NCI-H2196 treated with DMSO at 0.1 percent for 48 hours (cell line): ENCODE measurements at regions not wholly inside any gene's neighbourhood (a gene's known extent, or its start where the extent isn't known, plus 50 kb on each side); places are given as distances from the start of the nearest gene placed in this dataset.
"Not testable (repeated sequence)": the region's sequence is repeated elsewhere in the genome, so short reads cannot be mapped to it uniquely, and the experiment has no call there.

Source experiments
- DNase-seq: peaks from one replicate; lab custom pipeline; 2025; ENCODE audit not compliant: unreplicated experiment; lab: John Stamatoyannopoulos, UW

DNA sequence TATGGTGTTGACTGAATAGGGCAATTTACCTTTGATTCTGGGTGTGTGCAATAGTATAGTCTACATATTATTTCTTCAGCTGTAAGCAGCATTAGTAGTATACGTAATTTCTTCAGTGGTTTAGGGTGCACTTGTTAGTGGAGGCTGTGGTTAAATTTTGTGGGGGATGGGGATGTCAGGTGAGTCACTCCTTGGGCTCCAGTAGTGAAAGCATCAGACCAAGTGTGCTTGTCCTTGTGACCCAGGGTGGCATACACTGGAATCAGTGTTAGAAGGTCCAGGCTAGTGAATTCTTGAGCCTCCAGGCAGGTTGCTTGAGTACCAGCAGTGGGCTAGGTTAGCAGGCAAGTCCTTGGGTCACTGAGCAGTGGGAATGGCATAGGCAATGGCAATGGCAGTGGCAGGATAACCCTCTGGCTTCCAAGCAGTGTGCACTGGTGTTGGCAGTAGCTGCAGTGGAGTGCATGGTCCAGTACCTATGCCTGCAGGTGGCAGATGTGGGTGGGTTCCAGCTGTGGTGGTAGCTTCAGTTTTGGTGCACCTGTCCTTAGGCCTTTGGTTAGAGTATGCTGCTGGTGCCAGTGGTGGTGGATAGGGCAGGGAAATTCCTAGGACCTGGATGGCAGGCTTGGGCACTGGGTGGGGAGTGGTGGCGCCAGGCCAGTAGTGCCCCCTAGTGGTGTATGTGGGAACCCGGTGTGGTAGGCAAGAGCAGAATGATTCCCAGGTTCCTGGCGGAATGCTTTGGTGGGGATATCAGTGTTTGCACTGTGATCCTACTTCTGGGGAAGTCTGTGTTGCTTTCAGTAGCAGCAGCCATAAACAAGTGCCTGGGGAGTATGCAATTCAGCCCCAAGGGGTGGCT is 531.0 kb downstream of the SMARCA1 start:
- DNase-seq, result no peak

DNA sequence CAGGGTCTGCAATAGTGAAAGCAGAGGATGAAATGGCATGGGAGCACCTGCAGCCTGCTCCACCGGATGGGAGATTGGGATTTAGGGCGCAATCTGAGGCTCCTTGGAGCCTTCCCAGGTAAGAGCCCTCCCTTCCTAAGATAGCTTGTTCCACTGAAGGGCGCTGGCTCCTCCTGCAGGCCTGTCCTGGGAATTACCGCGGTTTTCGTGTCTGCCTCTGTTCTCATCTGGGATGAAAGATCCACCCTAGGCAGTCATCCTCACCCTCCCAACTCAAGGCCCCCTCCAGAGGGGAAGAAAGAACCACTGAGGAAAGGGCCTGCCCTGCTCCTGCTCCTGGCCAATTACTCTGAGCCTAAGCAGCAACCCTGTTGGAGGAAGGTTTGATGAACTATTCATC is 547.5 kb downstream of the SMARCA1 start:
- DNase-seq, result peak; percentile 4

DNA sequence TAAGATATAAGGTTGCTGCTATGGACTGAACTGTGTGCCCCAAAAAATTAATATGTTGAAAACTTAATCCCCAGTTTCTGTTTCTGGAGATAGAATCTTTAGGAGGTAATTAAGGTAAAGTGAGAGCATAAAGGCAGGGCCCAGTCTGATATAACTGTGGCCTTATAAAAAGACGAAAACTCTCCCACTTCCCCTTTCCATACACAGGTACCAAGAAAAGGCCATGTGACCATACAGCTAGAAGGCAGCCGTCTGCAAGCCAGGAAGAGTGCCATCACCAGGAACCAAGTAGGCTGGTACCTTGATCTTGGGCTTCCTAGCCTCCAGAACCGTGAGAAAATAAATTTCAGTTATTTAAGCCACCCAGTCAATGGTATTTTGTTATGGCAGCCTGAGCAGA is 550.3 kb downstream of the SMARCA1 start:
- DNase-seq, result no peak

DNA sequence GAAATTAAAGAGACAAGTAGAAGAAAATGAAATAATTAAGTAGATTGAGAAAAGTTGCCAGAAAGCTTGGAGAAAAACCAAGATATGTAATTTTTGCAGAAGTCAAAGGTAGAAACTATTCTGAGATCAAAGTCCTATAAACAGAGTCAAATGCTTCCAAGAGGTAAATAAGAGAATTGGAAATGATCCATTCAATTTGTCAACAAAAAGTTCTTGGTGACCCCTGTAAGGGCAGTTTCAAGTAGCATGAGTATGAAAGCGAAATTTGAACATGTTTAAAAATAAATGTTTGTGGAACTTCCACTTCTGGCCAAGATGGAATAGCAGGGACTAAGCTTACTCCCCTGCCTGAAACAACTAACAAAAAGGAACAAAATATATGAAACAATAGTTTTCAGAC is 562.0 kb downstream of the SMARCA1 start:
- DNase-seq, result no peak

DNA sequence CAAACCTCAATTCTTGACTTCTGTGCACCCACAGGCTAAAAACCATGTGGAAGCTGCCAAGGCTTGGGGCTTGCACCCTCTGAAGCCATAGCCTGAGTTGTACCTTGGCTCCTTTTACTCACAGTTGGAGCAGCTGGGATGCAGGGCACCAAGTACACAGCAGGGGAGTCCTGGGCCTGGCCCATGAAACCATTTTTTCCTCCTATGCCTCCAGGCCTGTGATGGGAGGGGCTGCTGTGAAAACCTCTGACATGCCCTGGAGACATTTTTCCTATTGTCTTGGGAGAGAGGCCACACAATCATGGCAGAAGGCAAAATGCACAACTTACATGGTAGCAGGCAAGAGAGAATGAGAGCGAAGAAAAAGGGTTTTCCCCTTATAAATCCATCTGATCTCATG is 568.6 kb downstream of the SMARCA1 start:
- DNase-seq, result not testable (repeated sequence)

DNA sequence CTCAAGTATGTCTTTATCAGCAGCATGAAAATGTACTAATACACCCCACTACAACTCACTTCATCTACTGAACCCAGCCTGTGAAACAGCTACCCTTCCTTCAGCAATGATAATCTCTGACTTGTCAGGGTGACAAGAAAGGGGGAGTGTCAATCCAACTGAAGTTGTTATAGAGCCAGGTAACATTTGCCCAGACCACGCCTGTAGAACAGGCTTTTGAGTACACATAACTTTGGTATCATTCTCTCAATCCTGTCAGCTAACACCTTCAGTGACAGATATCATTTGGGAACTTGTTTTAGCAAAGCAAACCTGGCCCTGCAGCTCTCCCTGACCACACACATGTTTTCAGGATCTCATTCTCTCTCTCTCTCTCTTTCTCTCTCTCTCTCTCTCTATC is 592.2 kb downstream of the SMARCA1 start:
- DNase-seq, result no peak

DNA sequence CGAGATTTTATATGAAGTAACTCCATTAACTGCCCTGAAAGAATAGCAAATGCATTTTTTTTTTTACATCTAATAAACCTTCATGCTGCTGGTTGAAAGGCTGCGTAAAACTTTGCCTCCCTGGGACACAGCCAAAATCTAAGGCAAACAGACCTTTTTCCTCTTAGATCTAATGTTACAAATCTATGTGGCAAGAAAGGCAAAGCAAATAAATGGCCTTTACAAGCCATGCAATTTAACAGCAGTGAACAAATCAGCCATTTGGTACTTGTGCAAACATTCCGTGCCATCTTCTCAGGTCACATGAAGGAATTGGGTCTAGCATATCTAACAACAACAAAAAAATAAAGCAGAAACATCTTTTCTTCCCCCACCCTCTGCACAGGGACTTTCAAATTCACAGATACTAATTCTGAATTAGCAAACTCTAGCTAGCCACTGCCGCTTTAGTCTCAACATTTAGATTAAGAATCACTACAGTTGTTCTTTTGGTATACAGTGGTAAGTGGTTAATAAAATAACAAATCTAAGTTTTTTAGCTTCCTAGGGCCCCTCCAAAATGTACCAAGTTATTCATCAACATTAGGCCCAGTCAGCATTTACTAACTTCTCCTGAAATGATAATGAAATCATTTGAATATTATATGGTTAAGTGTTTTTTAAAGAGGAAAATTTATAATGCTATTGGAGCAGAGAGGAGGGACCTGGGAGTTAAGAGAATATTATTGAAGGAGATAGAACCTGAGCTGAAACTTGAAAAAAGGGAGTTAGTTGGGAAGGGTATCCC is 593.8 kb downstream of the SMARCA1 start:
- peak; percentile 54 for DNase-seq

DNA sequence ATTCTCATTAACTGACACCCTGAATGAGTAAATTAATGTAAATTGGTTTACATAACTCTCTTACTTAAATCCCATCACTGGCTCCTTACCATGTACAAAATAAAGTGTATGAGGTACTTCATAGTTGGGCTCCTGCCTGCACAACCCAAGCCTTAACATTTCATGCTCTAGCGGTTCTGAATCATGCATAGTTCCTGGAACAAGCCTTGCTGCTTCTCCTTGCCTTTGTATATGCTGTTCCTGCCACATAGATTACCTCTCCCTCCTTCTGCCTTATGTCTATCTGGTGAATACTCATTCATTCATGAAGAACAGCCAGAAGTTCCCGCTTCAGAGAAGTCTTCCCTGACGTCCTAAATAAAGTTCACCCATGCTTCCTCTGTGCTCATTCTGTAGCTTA is 594.7 kb downstream of the SMARCA1 start:
- DNase-seq, result peak; percentile 2

DNA sequence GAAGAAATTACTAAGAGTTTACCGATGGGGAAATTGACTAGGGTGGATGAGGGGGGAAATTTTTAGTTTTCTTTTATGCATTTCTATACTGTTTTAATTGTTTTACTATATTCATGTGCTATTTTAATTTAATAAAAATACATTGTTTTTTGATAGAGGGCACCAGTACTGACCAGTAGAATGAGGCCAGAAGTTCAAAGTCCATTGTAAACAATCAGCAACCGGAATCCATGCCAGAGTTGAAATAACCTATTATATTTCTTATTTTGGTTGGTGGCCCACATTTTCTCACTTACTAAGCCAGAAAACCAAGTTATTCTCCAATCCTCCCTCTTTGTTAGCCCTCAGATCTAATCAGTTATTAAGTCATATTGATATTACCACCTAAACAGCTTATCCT is 595.9 kb downstream of the SMARCA1 start:
- DNase-seq, result no peak

DNA sequence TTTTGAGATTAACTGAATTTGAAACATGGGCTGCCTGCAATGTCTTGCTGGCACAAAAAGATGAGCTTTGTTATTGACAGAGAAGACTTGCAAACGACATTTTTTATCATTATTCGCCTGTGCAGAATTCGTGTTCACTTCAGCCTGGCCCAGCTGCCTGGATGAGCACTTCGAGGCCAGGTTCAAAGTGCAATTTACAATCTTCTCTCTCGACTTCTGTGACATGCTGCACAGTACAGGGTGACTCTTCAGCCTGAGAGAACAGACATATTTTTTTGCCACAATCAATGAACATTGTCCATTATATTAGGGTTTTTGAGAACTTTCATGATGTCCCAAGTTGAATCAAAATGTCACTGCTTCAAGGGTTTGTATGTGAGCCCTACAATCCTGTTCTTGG is 616.5 kb downstream of the SMARCA1 start:
- no peak for DNase-seq

DNA sequence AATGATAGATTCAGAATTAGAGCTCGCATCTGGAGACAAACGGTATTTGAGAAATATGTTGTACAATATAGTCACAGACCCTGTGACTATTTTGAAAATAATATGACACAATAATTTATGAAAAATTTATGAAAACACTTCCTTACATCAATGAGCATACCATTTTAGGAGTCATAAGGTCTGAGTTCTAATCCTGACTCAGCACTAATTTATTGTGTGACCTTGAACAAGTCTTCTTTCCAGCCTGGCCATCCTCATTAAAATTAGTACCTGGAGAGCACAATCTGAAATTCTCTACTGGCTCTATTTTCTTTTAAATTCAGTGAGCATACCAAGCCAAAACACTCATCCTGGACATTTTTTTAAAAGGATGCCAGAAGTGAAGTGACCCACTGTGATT is 622.3 kb downstream of the SMARCA1 start:
- no peak for DNase-seq

DNA sequence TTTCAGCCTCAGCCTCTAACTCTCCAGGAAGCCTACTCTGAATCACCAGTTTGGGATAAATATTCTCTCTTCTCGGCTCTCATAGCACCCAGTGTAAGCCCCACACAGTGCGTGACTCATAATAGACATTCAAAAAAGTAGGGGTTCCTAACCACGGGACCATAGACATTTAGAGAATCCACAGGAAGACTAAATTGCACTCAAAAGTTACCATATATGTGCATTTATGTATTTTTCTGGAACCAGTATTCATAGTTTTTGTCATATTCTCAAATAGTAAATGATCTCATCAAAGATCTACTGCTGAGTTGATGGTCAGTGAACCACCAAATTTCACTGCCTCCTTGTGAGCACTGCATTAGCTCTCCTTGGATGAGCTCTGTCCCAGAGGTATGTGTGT is 625.7 kb downstream of the SMARCA1 start:
- no peak for DNase-seq

DNA sequence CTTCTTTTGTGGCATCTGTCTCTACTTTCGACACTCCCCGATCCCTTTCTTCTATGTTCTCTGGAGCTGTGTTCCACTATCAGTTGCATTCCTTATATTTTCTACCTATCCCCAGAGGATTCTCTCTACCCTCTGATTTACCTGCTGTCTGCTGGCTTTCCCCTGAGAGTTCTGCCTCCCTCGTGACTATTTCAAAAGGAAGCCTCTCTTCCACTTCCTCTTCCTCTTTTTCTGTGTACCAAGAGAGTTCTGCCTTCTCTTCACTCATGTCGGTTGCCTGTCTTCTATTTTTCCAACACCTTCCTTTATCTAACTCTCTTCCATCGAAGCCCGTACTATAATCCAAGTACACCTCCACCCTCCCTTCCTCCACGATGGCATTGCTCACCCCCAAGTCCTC is 631.7 kb downstream of the SMARCA1 start:
- DNase-seq, result no peak

DNA sequence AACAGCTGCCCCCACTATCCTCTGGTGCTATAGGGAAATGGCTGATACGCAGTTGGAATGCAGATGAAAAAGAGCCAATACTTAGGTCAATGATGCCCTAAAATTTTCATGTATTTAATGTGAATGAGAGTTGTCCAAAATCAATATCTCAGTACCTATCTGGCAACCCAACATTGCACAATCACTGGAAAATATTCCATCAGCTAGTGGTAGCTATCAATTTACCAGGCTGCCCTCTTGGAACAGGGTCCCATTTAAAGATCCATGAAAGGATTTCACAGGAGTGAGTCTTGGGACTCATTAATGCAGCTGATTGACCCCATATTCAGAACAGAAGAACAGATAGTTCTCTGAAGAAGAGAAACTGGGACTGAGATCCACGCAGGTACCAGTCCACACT is 638.9 kb downstream of the SMARCA1 start:
- DNase-seq, result no peak

DNA sequence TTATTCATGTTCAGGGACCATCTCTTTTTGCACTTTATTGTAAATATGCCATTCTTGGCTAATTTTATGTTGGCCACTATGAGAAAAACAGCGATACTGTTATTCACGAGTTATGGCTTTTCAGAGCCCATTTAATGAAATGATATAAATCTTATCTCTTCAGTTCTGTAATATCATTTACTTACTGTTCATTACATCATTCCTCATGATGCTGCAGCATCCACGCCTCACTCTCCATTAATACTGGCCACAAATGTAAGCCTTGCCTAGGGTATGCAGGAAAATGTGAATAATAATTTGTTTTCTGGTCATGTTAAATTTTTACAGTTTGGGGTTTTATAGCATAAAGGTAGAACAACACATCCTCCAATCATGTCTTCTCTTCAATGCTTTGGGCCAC is 639.6 kb downstream of the SMARCA1 start:
- no peak for DNase-seq

DNA sequence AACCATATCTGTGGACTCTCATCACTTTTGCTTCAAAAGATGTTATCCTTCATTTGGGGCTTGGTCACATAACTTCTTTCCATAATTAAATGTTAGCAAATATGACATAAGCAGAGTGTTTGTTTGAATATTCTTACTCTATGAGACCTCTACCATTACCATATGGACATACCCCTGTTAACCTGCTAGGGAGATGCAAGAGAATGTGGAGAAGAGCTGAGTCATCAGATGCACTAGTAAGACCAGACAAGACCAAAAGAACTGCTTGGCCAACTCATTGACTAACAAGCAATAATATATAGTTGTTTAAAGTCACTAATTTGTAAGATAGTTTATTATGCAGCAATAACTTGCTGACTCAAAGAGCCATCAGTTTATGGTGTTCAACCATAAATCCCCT is 652.9 kb downstream of the SMARCA1 start:
- no peak for DNase-seq

DNA sequence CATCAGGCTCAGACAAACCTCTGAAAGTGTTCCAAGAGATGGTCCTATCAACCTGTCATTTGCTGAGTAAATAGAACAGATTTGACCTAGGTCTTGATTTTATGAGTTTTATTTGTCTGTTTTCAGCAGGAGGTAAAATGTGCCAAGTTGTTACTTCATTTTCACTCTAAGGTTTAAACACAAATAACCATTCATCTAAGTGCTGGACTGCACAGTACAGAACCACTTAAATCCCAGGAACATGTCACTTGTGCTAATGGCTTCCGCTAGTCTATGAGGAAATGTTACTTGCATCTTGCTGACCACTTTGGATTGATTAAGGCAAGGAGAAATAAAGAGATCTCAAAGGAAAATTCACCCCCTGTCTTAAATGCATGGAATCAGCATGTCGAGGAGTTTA is 660.7 kb downstream of the SMARCA1 start:
- no peak for DNase-seq

DNA sequence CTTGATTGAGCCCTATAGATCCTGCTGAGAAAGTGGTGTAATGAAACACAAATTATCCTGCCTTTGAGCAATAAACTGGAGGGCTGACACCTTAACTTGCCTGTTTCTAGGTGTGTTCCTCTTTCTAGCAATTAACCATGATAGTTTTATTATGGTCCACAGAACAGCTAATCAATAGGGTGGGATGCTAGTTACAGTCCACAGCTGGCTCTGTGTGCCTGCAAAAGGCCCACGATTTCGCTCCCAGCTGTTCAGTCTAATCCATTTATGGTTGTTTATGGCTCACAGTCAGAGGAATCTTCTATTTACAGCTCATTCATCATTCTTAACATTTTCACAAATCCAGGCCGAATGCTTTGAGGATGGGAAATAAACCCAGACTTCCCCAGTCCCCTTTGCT is 674.9 kb downstream of the SMARCA1 start:
- no peak for DNase-seq

DNA sequence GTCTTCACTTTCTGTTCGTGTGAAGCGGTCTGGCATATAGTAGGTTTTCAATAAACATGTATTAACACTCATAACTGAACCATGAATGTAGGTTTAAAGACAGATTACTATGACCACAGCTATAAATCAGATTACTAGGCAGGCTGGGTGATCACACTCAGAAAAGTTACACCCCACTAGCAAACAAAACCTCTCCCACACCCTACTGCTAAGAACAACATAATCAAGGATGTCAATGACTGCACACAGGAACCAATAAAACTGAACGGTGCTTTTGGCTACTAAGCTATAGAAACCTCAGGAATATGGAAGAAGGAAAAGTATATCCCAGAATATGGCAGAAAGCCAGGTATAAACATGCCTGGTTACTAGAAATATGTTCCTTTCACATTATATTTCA is 676.9 kb downstream of the SMARCA1 start:
- DNase-seq, result no peak

DNA sequence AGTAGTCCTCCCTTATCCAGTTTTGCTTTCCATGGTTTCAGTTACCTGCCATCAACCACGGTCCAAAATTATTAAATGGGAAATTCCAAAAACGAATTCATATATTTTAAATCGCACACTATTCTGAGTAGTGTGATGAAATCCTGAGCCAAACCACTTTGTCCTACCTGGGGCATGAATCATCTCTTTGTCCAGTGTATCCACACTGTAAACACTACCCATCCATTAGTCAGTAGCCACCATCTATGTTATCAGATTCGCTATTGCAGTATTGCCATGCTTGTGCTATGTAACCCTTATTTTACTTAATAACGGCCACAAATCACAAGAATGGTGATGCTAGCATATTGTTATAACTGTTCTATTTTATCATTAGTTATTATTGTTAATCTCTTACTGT is 704.6 kb downstream of the SMARCA1 start:
- DNase-seq, result no peak

DNA sequence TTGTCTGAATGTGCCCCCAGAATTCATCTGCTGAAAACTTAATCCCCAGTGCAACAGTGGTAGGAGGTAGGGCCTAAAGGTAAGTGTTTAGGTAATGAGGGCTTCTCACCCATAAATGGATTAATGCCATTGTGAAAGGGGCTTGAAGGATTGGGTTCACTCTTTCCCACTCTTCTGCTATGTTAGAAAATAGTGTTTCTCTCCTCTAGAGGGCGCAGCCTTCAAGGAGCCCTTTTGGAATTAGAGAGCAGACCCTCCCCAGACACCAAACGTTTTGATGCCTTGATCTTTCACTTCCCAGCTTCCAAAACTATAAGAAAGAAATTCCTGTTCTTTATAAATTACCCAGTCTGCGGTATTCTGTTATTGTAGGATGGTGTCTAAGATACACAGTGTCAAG is 706.4 kb downstream of the SMARCA1 start:
- DNase-seq, result no peak

DNA sequence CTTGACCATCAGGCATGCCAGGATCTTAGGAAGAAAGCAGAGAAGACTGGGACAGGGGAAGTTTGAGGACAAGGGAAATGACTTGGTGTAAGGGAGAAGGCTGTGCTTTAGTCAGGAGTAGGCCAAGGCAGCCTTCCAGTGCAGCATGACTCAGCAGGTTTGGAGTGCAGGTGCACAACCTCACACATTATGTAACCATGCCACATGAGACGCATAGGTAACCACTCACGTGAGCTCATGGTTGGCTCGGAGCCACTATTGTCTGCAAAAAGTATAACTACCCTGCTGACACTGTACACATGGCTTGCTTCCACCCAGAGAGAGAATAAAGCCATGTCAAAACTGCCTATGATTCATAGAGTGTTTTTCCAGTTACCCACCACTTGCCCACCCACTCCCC is 715.9 kb downstream of the SMARCA1 start:
- DNase-seq, result no peak
